ENCODE measurements at regions not wholly inside any gene's neighbourhood (a gene's known extent, or its start where the extent isn't known, plus 50 kb on each side); places are given as distances from the start of the nearest gene placed in this dataset.

- TF ChIP-seq TAF1 (IDR thresholded peaks at IDR 0.05; ENCODE audit: borderline replicate concordance, insufficient read depth, low read length) = no peak
- TF ChIP-seq FOXP2 (optimal IDR thresholded peaks at IDR 0.05; ENCODE audit: borderline replicate concordance, extremely low read depth, extremely low read length, insufficient read depth) = no peak
- TF ChIP-seq SIN3A (IDR thresholded peaks at IDR 0.05; ENCODE audit: borderline replicate concordance, insufficient read depth, low read length) = no peak
- no peak for TF ChIP-seq POLR2AphosphoS5 (IDR thresholded peaks at IDR 0.05; ENCODE audit: low read depth, low read length)
- TF ChIP-seq REST (IDR thresholded peaks at IDR 0.05; ENCODE audit: insufficient read depth in 1 of 2, low read depth in 2 of 2, low read length in 2 of 2) = no peak
Measured at GRCh38 chr2:241932899-241933178, 63.3 kb downstream of the RTP5 start.

DNA sequence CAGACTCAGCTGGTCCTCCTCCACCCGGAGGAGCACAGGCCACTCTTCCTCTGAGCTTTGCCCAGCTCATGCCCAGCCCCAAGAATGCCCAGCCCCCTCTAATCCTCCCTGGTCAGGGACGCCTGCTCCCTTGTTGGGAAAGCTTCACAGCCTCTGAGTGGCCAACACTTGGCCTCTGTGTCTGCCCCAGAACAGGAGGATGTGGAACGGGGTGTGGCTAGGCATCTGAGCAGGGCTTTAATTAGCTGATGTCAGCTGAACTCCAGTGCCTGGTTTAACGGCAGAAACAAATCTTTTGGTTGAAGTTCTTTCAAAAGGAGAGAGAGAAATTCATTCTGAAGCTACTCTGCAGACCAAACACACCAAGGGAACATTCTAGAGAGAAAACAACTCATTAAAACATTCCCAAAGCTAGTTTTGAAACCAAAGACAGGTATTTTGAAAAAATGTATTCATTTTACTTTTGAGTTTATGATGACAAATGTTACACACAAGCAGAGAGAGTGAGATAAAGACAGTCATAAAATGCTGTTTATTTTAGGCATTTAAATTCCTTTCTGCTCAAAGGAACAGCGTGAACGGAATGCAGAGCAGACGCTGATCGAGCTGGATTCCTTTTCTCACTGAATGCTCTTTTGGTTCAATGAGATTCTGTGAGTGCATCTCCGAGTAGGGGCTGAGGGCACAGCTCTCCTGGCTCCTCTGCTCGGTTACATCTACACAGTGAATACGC is 63.8 kb downstream of the RTP5 start:
- TF ChIP-seq POLR2AphosphoS5 (IDR thresholded peaks at IDR 0.05; ENCODE audit: low read depth, low read length) (no peak), FOXP2 (optimal IDR thresholded peaks at IDR 0.05; ENCODE audit: borderline replicate concordance, extremely low read depth, extremely low read length, insufficient read depth) (no peak), SIN3A (IDR thresholded peaks at IDR 0.05; ENCODE audit: borderline replicate concordance, insufficient read depth, low read length) (no peak), TAF1 (IDR thresholded peaks at IDR 0.05; ENCODE audit: borderline replicate concordance, insufficient read depth, low read length) (no peak), REST (IDR thresholded peaks at IDR 0.05; ENCODE audit: insufficient read depth in 1 of 2, low read depth in 2 of 2, low read length in 2 of 2) (no peak)

GRCh38 chr2:241935314-241935713 is 65.8 kb downstream of the RTP5 start:
- no peak for TF ChIP-seq FOXP2 (optimal IDR thresholded peaks at IDR 0.05; ENCODE audit: borderline replicate concordance, extremely low read depth, extremely low read length, insufficient read depth)
- no peak for TF ChIP-seq SIN3A (IDR thresholded peaks at IDR 0.05; ENCODE audit: borderline replicate concordance, insufficient read depth, low read length)
- no peak for TF ChIP-seq REST (IDR thresholded peaks at IDR 0.05; ENCODE audit: insufficient read depth in 1 of 2, low read depth in 2 of 2, low read length in 2 of 2)
- TF ChIP-seq POLR2AphosphoS5 (IDR thresholded peaks at IDR 0.05; ENCODE audit: low read depth, low read length) = no peak
- no peak for TF ChIP-seq TAF1 (IDR thresholded peaks at IDR 0.05; ENCODE audit: borderline replicate concordance, insufficient read depth, low read length)

DNA sequence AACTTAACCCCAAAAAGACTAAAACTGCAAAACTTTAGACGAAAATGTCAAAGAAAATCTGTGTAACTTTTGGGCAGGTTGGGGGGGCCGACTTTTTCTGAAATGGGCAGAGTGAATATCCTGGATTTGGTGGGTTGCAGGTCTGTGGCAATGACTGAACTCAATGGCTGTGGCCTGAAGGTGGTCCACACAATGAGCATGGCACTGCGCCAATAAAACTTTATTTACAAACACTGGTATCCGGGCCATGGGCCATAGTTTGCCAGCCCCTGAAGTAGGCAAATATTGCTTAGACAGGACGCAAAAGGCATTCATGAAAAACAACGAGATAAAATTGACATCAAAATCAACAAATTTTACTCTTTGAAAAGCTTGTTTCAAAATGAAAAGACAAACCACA is 66.2 kb downstream of the RTP5 start:
- TF ChIP-seq SIN3A (IDR thresholded peaks at IDR 0.05; ENCODE audit: borderline replicate concordance, insufficient read depth, low read length) = no peak
- TF ChIP-seq POLR2AphosphoS5 (IDR thresholded peaks at IDR 0.05; ENCODE audit: low read depth, low read length) = no peak
- no peak for TF ChIP-seq TAF1 (IDR thresholded peaks at IDR 0.05; ENCODE audit: borderline replicate concordance, insufficient read depth, low read length)
- no peak for TF ChIP-seq REST (IDR thresholded peaks at IDR 0.05; ENCODE audit: insufficient read depth in 1 of 2, low read depth in 2 of 2, low read length in 2 of 2)
- no peak for TF ChIP-seq FOXP2 (optimal IDR thresholded peaks at IDR 0.05; ENCODE audit: borderline replicate concordance, extremely low read depth, extremely low read length, insufficient read depth)
